Body of pancreas (tissue), 4 donors: ENCODE measurements at regions not wholly inside any gene's neighbourhood (a gene's known extent, or its start where the extent isn't known, plus 50 kb on each side); places are given as distances from the start of the nearest gene placed in this dataset.

Source experiments
- POLR2A ChIP-seq, 3 donors: fragments of 450-650 bp; IDR thresholded peaks; one replicate each; pipeline ENCODE4 v1.6.1; 2016; ENCODE audit warnings: antibody characterized with exemption in 3 of 3, mild to moderate bottlenecking in 2 of 3
- TF ChIP-seq, protein P1 (sequence below), 7 experiments: fragments of 450-650 bp in 4 of 7; fragments of 200-600 bp in 3 of 7; sonication (generic) in 3 of 7; IDR thresholded peaks; one replicate each; pipeline ENCODE4 v1.5.1; 2016 to 2019; ENCODE audit warnings: antibody characterized with exemption in 7 of 7

DNA sequence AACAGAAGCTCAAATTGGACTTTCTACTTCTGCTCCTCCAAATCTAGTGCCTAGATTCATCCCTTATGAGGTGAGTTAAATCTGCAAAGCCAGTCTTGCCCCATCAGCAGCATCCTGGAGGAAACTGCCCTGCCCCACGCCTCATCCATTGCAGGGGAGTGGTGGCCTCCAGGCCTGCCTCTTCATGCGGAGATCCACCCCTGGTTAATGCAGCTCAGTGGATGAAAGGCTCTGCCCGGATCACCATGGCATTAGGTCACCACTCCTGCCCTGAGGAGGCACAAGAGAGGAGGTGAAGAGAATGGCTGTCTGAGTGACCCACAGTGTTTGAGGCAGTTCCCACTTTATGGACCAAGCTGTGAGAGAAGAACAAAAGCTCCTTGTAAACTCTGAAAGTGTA lies 218.1 kb downstream of the C12orf75 start:
- TF ChIP-seq, protein P1, sequence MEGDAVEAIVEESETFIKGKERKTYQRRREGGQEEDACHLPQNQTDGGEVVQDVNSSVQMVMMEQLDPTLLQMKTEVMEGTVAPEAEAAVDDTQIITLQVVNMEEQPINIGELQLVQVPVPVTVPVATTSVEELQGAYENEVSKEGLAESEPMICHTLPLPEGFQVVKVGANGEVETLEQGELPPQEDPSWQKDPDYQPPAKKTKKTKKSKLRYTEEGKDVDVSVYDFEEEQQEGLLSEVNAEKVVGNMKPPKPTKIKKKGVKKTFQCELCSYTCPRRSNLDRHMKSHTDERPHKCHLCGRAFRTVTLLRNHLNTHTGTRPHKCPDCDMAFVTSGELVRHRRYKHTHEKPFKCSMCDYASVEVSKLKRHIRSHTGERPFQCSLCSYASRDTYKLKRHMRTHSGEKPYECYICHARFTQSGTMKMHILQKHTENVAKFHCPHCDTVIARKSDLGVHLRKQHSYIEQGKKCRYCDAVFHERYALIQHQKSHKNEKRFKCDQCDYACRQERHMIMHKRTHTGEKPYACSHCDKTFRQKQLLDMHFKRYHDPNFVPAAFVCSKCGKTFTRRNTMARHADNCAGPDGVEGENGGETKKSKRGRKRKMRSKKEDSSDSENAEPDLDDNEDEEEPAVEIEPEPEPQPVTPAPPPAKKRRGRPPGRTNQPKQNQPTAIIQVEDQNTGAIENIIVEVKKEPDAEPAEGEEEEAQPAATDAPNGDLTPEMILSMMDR (IDR thresholded peaks at IDR 0.05), result no peak
- TF ChIP-seq POLR2A (IDR thresholded peaks at IDR 0.05), result no peak
